ENCODE measurements at regions not wholly inside any gene's neighbourhood (a gene's known extent, or its start where the extent isn't known, plus 50 kb on each side); places are given as distances from the start of the nearest gene placed in this dataset.

- no peak overlapping the region for H3K27ac ChIP-seq (ENCODE audit: low read length)
- no peaks in the 10 kb centered on the region for H3K36me3 Mint-ChIP-seq
- peaks cover 0 to 6% of the 10 kb centered on the region in 2 experiments for H3K4me1 ChIP-seq (ENCODE audit: control insufficient read depth in 1 of 2, extremely low read depth in 1 of 2, insufficient read depth in 2 of 2, low read length in 2 of 2)
- no peaks in the 10 kb centered on the region for H3K36me3 ChIP-seq (ENCODE audit: control insufficient read depth in 2 of 2, extremely low read depth in 1 of 2, insufficient read depth in 1 of 2, low read length in 1 of 2)
- no peaks in the 10 kb centered on the region for H3K9me3 Mint-ChIP-seq
- DNase-seq (no peak), ATAC-seq (replicated peaks in 1 of 4) (no peak)
- H3K27me3 ChIP-seq (replicated peaks in 1 of 2; ENCODE audit: control insufficient read depth in 2 of 2, extremely low read depth in 1 of 2, insufficient read depth in 2 of 2, low read length in 1 of 2): peaks cover 0 to 30% of the 10 kb centered on the region in 2 experiments
- H3K27ac Mint-ChIP-seq: no peak overlapping the region
- ChIA-PET CTCF (no interaction called here), POLR2A (no interaction called here)
- no peaks in the 10 kb centered on the region for H3K9me3 ChIP-seq
- H3K27me3 Mint-ChIP-seq: peaks cover 3 to 13% of the 10 kb centered on the region in 2 donors
- H3K4me3 ChIP-seq (ENCODE audit: control insufficient read depth in 1 of 2, extremely low read depth in 1 of 2, low read length in 1 of 2): no peak overlapping the region
- peaks cover 0 to 5% (median 2%) of the 10 kb centered on the region in 3 donors for H3K4me1 Mint-ChIP-seq
- 81% methylated on average over 11 of the region's 13 CpGs for WGBS (ENCODE audit: insufficient coverage)
- H3K4me3 Mint-ChIP-seq: no peak overlapping the region
Observed at GRCh38 chr1:2925291-2925690, 96.0 kb upstream of the ACTRT2 start.

GRCh38 chr1:2925918-2926317 is 95.3 kb upstream of the ACTRT2 start:
- DNase-seq (no peak), ATAC-seq (replicated peaks in 1 of 4) (no peak)
- Histone ChIP-seq H3K36me3 (ENCODE audit: control insufficient read depth in 2 of 2, extremely low read depth in 1 of 2, insufficient read depth in 1 of 2, low read length in 1 of 2) (no peaks in the 10 kb centered on the region), H3K27ac (ENCODE audit: low read length) (no peak overlapping the region), H3K27me3 (replicated peaks in 1 of 2; ENCODE audit: control insufficient read depth in 2 of 2, extremely low read depth in 1 of 2, insufficient read depth in 2 of 2, low read length in 1 of 2) (peaks cover 0 to 30% of the 10 kb centered on the region in 2 experiments), H3K4me1 (ENCODE audit: control insufficient read depth in 1 of 2, extremely low read depth in 1 of 2, insufficient read depth in 2 of 2, low read length in 2 of 2) (peaks cover 0 to 6% of the 10 kb centered on the region in 2 experiments), H3K9me3 (no peaks in the 10 kb centered on the region), H3K4me3 (ENCODE audit: control insufficient read depth in 1 of 2, extremely low read depth in 1 of 2, low read length in 1 of 2) (no peak overlapping the region)
- Mint-ChIP-seq H3K27me3 (peaks cover 3 to 13% of the 10 kb centered on the region in 2 donors), H3K27ac (no peak overlapping the region), H3K36me3 (no peaks in the 10 kb centered on the region), H3K4me1 (peaks cover 0 to 5% (median 2%) of the 10 kb centered on the region in 3 donors), H3K9me3 (no peaks in the 10 kb centered on the region), H3K4me3 (no peak overlapping the region)
- POLR2A ChIA-PET: interaction anchor here in 1 of 2 donors (0.7 kb wide), 1 partner anchor 30 kb away, joined by 3 read pairs; no protein-coding TSS in a partner anchor
- CTCF ChIA-PET: no interaction called here
- WGBS (ENCODE audit: insufficient coverage): 87% methylated on average over 9 of the region's 10 CpGs

DNA sequence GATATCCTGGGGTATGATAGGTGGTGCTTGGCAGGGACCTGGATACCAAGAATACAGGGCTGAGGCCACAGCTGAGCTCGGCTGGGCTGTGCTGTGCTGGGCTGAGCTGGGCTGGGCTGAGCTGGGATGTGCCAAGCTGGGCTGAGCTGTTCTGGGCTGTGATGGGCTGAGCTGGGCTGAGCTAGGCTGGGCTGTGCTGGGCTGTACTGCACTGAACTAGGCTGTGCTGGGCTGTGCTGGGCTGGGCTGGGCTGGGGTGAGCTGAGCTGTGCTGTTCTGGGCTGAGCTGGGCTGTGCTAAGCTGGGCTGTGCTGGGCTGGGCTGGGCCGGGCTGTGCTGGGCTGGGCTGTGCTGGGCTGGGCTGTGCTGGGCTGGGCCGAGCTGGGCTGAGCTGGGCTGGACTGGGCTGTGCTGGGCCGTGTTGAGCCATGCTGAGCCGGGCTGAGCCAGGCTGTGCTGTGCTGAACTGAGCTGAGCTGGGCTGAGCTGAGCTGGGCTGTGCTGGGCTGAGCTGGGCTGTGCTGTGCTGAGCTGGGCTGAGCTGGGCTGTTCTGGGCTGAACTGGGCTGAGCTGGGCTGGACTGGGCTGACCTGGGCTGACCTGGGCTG is 94.7 kb upstream of the ACTRT2 start:
- Mint-ChIP-seq H3K27me3 (peaks cover 3 to 13% of the 10 kb centered on the region in 2 donors), H3K4me3 (no peak overlapping the region), H3K9me3 (no peaks in the 10 kb centered on the region), H3K4me1 (peaks cover 0 to 5% (median 2%) of the 10 kb centered on the region in 3 donors), H3K27ac (no peak overlapping the region), H3K36me3 (no peaks in the 10 kb centered on the region)
- POLR2A ChIA-PET: interaction anchor here in 1 of 2 donors (0.7 kb wide), 1 partner anchor 29 kb away, joined by 3 read pairs; no protein-coding TSS in a partner anchor
- peaks cover 0 to 6% of the 10 kb centered on the region in 2 experiments for H3K4me1 ChIP-seq (ENCODE audit: control insufficient read depth in 1 of 2, extremely low read depth in 1 of 2, insufficient read depth in 2 of 2, low read length in 2 of 2)
- H3K27ac ChIP-seq (ENCODE audit: low read length): no peak overlapping the region
- no peaks in the 10 kb centered on the region for H3K36me3 ChIP-seq (ENCODE audit: control insufficient read depth in 2 of 2, extremely low read depth in 1 of 2, insufficient read depth in 1 of 2, low read length in 1 of 2)
- no peak overlapping the region for H3K4me3 ChIP-seq (ENCODE audit: control insufficient read depth in 1 of 2, extremely low read depth in 1 of 2, low read length in 1 of 2)
- peaks cover 0 to 31% of the 10 kb centered on the region in 2 experiments for H3K27me3 ChIP-seq (replicated peaks in 1 of 2; ENCODE audit: control insufficient read depth in 2 of 2, extremely low read depth in 1 of 2, insufficient read depth in 2 of 2, low read length in 1 of 2)
- CTCF ChIA-PET: no interaction called here
- WGBS (ENCODE audit: insufficient coverage): 78% methylated on average over 5 of the region's 5 CpGs
- ATAC-seq (replicated peaks in 1 of 4) (peak in 1 of 4 experiments; percentile 21), DNase-seq (no peak)
- no peaks in the 10 kb centered on the region for H3K9me3 ChIP-seq

DNA sequence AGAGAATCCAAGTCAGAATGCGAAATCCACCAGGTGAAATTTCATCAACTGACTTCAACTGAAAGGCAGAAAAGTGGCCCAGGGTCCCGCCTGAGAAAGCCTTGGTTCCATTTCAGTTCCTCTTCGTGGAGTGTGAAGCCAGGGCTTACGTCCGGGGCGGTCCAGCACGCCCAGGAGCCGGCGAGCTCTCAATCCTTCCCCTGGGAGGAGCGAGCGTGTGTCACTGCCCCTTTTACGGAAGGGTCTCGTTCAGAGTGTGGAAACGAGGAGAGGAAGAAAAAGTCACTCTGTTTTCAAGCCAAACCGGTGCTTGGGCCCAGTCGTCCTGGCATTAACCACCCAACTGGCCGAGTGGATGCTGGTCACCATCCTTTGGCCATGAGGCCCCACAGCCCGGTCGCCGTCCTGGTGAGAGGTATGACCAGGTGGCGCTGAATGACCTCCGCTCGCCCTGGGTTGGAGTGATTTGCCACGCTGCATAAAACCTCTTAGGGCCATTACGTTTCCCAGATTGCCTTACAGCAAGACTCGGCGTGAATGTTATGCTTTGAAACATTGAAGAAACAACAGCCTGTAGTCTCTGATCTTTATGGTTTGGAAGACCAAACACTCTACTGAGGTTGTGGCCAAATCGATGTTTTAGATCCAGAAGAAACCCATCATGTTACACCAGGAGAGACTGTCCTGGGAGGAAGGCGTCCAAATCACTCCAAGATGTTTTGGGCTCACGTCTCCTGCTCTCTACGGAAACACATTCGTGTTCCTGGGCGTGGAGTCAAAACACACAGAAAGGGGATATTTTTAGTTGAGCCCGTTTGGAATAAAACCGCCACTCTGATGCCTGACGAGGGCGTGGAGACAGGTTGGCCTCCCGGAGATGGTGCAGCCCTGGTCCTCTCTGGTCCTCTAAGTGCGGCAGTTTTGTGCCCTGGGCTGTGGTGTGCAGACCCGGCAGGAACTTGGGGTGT is 93.6 kb upstream of the ACTRT2 start:
- 78% methylated on average over 37 of the region's 40 CpGs for WGBS (ENCODE audit: insufficient coverage)
- no peak for ATAC-seq (replicated peaks in 1 of 4)

DNA sequence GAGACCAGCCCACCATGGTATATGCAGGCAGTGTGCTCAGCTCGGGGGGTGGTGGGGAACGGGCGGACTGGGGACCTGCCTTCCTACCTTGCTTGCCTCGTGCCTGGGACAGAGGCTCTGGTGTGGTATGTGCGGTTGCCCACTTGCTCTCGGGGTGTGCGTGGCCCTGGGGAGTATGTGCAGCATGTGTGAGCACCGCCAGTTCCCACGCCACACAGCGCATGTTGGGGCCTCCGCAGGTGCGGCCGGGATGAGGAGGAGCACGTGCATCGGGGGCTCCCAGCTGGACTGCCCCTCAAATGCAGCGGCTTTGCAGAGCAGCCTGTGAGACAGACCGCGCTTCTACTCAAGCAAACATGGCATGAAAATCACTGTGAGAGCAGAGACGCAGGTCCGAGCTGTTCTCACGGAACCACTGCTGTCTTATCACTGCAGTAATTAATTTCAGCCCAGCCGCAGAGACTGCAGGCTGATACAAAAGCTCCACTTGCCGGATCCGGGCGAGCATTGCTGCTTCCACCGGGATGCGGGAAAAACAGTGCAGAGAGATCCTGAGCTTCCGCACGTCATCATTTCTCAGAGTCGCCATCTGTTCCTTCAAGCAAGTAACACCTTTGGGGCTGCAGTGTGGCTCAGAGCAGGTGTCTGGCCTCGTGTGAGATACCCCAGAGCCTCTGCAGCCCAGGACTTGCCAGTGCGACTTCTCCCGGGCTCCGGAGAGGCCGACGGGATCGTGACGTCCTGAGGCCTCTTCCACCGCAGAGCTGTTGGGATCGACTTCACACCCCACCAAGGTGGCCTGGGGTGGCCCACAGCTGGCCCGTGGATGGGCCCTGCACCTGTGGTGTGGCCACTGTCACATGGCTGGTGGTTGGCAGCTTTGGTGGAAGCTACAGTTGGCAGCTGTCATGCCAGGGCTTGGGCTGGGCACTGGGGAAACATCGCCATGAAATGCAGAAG is 92.6 kb upstream of the ACTRT2 start:
- H3K4me1 Mint-ChIP-seq: no peaks in the 10 kb centered on the region
- no peak for DNase-seq
- no peak overlapping the region for H3K4me3 Mint-ChIP-seq
- ChIA-PET CTCF (no interaction called here), POLR2A (no interaction called here)
- H3K27ac ChIP-seq (ENCODE audit: low read length): no peak overlapping the region
- H3K4me3 ChIP-seq (ENCODE audit: control insufficient read depth in 1 of 2, extremely low read depth in 1 of 2, low read length in 1 of 2): no peak overlapping the region
- no peaks in the 10 kb centered on the region for H3K36me3 Mint-ChIP-seq
- H3K27me3 Mint-ChIP-seq: peaks cover 3 to 18% of the 10 kb centered on the region in 2 donors
- no peak for ATAC-seq (replicated peaks in 1 of 4)
- H3K36me3 ChIP-seq (ENCODE audit: control insufficient read depth in 2 of 2, extremely low read depth in 1 of 2, insufficient read depth in 1 of 2, low read length in 1 of 2): no peaks in the 10 kb centered on the region
- WGBS (ENCODE audit: insufficient coverage): 82% methylated on average over 42 of the region's 42 CpGs
- no peak overlapping the region for H3K27ac Mint-ChIP-seq
- H3K27me3 ChIP-seq (replicated peaks in 1 of 2; ENCODE audit: control insufficient read depth in 2 of 2, extremely low read depth in 1 of 2, insufficient read depth in 2 of 2, low read length in 1 of 2): peaks cover 0 to 40% of the 10 kb centered on the region in 2 experiments
- H3K9me3 ChIP-seq: no peaks in the 10 kb centered on the region
- H3K9me3 Mint-ChIP-seq: no peaks in the 10 kb centered on the region
- no peaks in the 10 kb centered on the region for H3K4me1 ChIP-seq (ENCODE audit: control insufficient read depth in 1 of 2, extremely low read depth in 1 of 2, insufficient read depth in 2 of 2, low read length in 2 of 2)

More for the DNA sequence above, 93.6 kb upstream of the ACTRT2 start:
- H3K4me3 ChIP-seq (ENCODE audit: control insufficient read depth in 1 of 2, extremely low read depth in 1 of 2, low read length in 1 of 2): no peak overlapping the region
- Mint-ChIP-seq H3K27ac (no peak overlapping the region), H3K27me3 (peaks cover 3 to 20% of the 10 kb centered on the region in 2 donors), H3K9me3 (no peaks in the 10 kb centered on the region), H3K4me1 (no peaks in the 10 kb centered on the region), H3K4me3 (no peak overlapping the region), H3K36me3 (no peaks in the 10 kb centered on the region)
- no peaks in the 10 kb centered on the region for H3K9me3 ChIP-seq
- ChIA-PET POLR2A (no interaction called here), CTCF (no interaction called here)
- no peak overlapping the region for H3K27ac ChIP-seq (ENCODE audit: low read length)
- DNase-seq: no peak
- H3K36me3 ChIP-seq (ENCODE audit: control insufficient read depth in 2 of 2, extremely low read depth in 1 of 2, insufficient read depth in 1 of 2, low read length in 1 of 2): no peaks in the 10 kb centered on the region
- H3K27me3 ChIP-seq (replicated peaks in 1 of 2; ENCODE audit: control insufficient read depth in 2 of 2, extremely low read depth in 1 of 2, insufficient read depth in 2 of 2, low read length in 1 of 2): peaks cover 0 to 39% of the 10 kb centered on the region in 2 experiments
- H3K4me1 ChIP-seq (ENCODE audit: control insufficient read depth in 1 of 2, extremely low read depth in 1 of 2, insufficient read depth in 2 of 2, low read length in 2 of 2): no peaks in the 10 kb centered on the region

GRCh38 chr1:2929335-2929734 is 91.9 kb upstream of the ACTRT2 start:
- ChIA-PET POLR2A (no interaction called here), CTCF (no interaction called here)
- Mint-ChIP-seq H3K36me3 (no peaks in the 10 kb centered on the region), H3K27ac (no peak overlapping the region), H3K27me3 (peaks cover 3 to 14% of the 10 kb centered on the region in 2 donors), H3K9me3 (no peaks in the 10 kb centered on the region), H3K4me1 (no peaks in the 10 kb centered on the region), H3K4me3 (no peak overlapping the region)
- Histone ChIP-seq H3K27me3 (replicated peaks in 1 of 2; ENCODE audit: control insufficient read depth in 2 of 2, extremely low read depth in 1 of 2, insufficient read depth in 2 of 2, low read length in 1 of 2) (peaks cover 0 to 36% of the 10 kb centered on the region in 2 experiments), H3K36me3 (ENCODE audit: control insufficient read depth in 2 of 2, extremely low read depth in 1 of 2, insufficient read depth in 1 of 2, low read length in 1 of 2) (no peaks in the 10 kb centered on the region), H3K9me3 (no peaks in the 10 kb centered on the region), H3K27ac (ENCODE audit: low read length) (no peak overlapping the region), H3K4me3 (ENCODE audit: control insufficient read depth in 1 of 2, extremely low read depth in 1 of 2, low read length in 1 of 2) (no peak overlapping the region), H3K4me1 (ENCODE audit: control insufficient read depth in 1 of 2, extremely low read depth in 1 of 2, insufficient read depth in 2 of 2, low read length in 2 of 2) (no peaks in the 10 kb centered on the region)
- WGBS (ENCODE audit: insufficient coverage): no CpG with 5 or more reads among the region's 5 CpGs
- DNase-seq (no peak), ATAC-seq (replicated peaks in 1 of 4) (no peak)
